ENCODE measurements at regions not wholly inside any gene's neighbourhood (a gene's known extent, or its start where the extent isn't known, plus 50 kb on each side); places are given as distances from the start of the nearest gene placed in this dataset.

DNA sequence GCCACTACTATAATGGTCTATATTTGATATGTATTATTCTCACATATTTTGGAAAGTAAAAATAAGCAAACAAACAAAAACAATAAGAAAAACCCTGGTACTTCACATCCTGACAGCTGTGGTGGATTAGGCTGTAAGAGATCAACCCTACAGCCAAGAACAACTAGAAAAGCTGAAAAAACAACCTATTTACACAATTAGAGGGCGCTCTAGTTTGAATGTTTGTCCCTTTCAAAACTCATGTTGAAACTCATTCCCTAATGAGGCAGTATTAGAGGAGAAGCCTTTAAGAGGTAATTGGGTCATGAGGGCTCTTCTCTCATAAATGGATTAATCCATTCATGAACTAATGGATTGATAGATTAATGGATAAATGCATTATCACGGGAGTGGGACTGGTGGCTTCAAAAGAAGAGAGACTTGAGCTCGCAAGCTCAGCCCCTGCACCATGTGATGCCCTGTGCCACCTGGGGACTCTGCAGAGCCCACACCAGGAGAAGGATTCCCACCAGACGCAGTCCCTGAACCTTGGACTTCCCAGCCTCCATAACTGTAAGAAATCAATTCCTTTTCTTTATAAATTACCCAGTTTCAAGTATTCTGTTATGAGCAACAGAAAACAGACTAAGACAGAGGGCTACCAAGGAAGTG lies 733.9 kb upstream of the ARGLU1 start:
- no peaks in the 10 kb centered on the region for H3K4me1 Mint-ChIP-seq
- H3K27me3 Mint-ChIP-seq: no peaks in the 10 kb centered on the region
- H3K27ac Mint-ChIP-seq: no peak overlapping the region
- no peak for DNase-seq
- CTCF ChIA-PET: no interaction called here
- H3K9me3 Mint-ChIP-seq: peaks cover 3% of the 10 kb centered on the region
- H3K36me3 Mint-ChIP-seq: no peaks in the 10 kb centered on the region
- H3K4me3 Mint-ChIP-seq: no peak overlapping the region

DNA sequence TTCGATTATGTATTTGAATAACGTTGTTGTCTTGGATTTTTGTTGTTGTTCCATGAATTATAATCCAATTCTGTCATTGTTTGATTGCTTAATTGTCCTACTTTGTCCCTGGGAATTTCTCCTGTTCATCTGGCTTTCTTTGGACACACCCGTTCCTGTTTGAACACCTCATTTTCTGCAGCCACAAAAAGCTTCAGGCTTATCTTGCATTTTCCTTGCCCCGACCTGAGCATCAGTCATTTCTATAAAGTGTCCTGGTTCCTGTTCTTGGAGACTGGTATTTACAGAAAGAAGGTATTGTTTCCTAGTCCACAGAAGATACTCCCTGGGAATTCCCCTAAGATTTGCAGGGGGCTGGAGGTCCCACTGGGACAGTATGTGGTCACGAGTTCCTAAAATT lies 731.8 kb upstream of the ARGLU1 start:
- no peak overlapping the region for H3K4me3 Mint-ChIP-seq
- no peaks in the 10 kb centered on the region for H3K36me3 Mint-ChIP-seq
- no peaks in the 10 kb centered on the region for H3K4me1 Mint-ChIP-seq
- CTCF ChIA-PET: no interaction called here
- no peak overlapping the region for H3K27ac Mint-ChIP-seq
- no peak for DNase-seq
- no peaks in the 10 kb centered on the region for H3K27me3 Mint-ChIP-seq
- peaks cover 10% of the 10 kb centered on the region for H3K9me3 Mint-ChIP-seq

DNA sequence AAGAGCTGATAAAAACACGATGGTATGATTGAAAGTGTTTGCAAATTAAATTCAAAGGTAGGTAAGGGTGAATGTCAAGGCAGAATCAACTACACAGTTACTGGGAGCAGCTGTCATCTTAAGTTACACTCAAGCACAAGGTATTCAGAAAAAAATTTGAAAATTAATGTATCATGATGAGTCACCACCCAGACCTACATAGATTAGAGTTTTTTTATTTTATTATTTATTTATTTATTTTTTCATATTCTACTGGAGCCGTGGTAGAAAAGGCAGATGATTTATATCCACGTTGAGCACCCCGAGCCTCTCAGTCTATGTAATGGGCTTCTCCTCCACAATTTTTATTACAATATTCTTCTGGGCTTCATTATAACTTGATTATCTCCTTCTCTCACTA lies 728.9 kb upstream of the ARGLU1 start:
- CTCF ChIA-PET: no interaction called here
- H3K36me3 Mint-ChIP-seq: no peaks in the 10 kb centered on the region
- H3K9me3 Mint-ChIP-seq: peaks cover 11% of the 10 kb centered on the region
- no peaks in the 10 kb centered on the region for H3K27me3 Mint-ChIP-seq
- H3K27ac Mint-ChIP-seq: no peak overlapping the region
- H3K4me1 Mint-ChIP-seq: no peaks in the 10 kb centered on the region
- no peak overlapping the region for H3K4me3 Mint-ChIP-seq
- no peak for DNase-seq

DNA sequence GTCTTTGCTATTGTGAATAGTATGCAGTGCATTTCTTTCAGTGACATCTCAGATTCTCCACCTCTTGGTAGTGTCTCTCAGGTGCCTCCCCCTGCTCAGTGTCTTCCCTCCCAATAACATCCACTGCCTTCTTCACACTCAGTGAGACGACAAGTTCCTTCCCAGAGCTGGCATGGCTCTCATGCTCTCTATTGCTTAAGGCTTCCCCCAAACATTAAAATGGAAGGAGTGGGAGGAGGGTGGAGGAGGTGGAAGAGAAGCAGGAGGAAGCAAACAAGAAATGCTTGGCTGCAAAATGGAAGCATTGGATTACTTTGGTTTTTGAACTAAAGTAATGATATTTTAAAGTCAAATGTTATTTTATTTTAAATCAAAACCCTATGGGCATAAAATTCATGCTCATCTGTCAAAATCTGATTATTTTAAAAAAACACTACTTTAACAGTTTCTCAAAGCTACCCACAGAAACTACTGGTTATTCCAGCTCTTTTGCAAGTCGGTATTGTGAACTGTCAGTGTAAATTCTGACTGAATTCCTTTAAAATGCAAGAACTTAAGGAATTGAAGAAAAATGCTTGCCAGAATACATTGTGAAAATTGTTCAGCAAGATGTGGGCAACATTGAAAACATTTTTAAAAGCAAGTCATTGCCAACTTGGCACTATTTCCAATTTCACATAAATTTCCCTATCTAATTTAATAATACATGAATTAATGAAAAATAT lies 727.6 kb upstream of the ARGLU1 start:
- CTCF ChIA-PET: no interaction called here
- Mint-ChIP-seq H3K36me3 (no peaks in the 10 kb centered on the region), H3K4me1 (no peaks in the 10 kb centered on the region), H3K27me3 (no peaks in the 10 kb centered on the region), H3K9me3 (peaks cover 11% of the 10 kb centered on the region), H3K4me3 (no peak overlapping the region), H3K27ac (no peak overlapping the region)
- no peak for DNase-seq

DNA sequence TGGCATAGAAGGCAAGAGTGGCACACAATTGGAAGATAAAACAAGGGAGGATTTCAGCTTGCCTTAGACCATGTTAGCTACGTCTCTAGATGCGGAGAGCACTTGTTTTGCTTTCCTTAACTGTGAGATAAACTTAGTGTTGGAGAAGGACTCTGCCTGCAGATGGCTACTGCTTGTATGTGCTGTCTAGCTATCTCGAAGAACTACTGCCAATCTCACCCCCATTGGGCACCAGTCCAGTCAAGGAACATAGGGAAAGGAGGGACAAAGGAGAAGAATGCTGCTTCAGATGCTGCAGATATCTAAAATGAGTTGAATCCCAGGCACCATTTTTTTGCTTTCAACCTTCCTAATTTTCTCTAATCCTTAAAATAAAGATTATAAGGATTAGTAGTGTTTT lies 726.0 kb upstream of the ARGLU1 start:
- no peak overlapping the region for H3K27ac Mint-ChIP-seq
- peaks cover 12% of the 10 kb centered on the region for H3K9me3 Mint-ChIP-seq
- CTCF ChIA-PET: no interaction called here
- H3K27me3 Mint-ChIP-seq: no peaks in the 10 kb centered on the region
- H3K36me3 Mint-ChIP-seq: no peaks in the 10 kb centered on the region
- no peak overlapping the region for H3K4me3 Mint-ChIP-seq
- DNase-seq: no peak
- H3K4me1 Mint-ChIP-seq: no peaks in the 10 kb centered on the region

DNA sequence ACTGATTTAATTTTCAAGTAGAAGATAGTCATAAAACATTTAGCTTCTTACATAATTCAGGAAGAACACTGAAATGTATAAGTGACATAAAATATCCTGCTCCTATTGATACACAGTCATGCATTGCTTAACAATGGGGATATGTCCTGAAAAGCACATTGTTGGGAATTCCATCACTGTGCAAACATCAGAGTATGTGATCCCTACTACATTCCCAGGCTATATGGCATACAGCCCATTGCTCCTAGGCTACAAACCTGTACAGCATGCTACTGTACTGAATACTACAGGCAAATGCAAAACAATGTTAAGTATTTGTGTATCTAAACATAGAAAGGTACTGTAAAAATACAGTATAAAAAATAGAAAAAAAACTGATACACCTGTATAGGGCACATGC lies 723.9 kb upstream of the ARGLU1 start:
- no peaks in the 10 kb centered on the region for H3K4me1 Mint-ChIP-seq
- H3K9me3 Mint-ChIP-seq: peaks cover 14% of the 10 kb centered on the region
- no peak overlapping the region for H3K27ac Mint-ChIP-seq
- H3K27me3 Mint-ChIP-seq: no peaks in the 10 kb centered on the region
- DNase-seq: no peak
- H3K36me3 Mint-ChIP-seq: no peaks in the 10 kb centered on the region
- CTCF ChIA-PET: no interaction called here
- H3K4me3 Mint-ChIP-seq: no peak overlapping the region

DNA sequence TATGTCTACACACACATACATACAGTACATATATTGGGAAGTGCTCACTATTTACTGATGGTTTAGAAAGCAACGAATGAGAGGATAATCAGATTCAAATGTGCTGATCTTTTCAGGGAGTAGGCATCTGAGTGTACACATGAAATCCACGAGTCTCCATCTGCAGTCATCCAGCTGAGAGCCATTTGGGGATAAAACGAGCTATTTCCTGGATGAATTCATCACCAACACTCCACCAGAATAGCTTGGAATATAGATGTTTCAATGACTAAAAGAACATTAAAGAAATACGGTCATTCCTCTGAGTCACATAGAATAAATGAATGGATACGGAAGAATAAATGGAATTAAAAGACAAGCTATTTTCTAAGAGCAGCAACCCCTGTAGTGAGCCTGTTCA lies 721.6 kb upstream of the ARGLU1 start:
- Mint-ChIP-seq H3K27me3 (no peaks in the 10 kb centered on the region), H3K4me1 (no peaks in the 10 kb centered on the region), H3K4me3 (no peak overlapping the region), H3K9me3 (peaks cover 7% of the 10 kb centered on the region), H3K36me3 (no peaks in the 10 kb centered on the region), H3K27ac (no peak overlapping the region)
- CTCF ChIA-PET: no interaction called here
- no peak for DNase-seq

DNA sequence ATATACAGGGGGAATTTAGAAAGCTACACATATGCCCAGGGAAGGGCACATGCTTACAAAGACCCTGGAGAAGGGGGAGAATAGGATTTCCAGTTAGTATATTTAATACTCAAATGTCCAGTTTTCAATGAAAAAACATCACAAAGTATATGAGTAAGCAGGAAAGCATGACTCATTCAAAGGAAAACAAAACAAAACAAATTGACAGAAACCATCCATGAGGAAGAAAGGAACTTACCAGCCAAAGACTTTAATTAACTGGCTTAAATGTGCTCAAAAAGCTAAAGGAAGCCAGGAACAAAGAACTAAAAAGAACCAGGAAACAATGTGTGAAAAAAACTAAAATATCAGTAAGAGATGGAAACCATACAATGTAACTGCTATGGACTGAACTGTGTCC lies 716.2 kb upstream of the ARGLU1 start:
- Mint-ChIP-seq H3K4me1 (no peaks in the 10 kb centered on the region), H3K27ac (no peak overlapping the region), H3K4me3 (no peak overlapping the region), H3K27me3 (no peaks in the 10 kb centered on the region), H3K9me3 (peaks cover 7% of the 10 kb centered on the region), H3K36me3 (no peaks in the 10 kb centered on the region)
- DNase-seq: no peak
- CTCF ChIA-PET: no interaction called here

DNA sequence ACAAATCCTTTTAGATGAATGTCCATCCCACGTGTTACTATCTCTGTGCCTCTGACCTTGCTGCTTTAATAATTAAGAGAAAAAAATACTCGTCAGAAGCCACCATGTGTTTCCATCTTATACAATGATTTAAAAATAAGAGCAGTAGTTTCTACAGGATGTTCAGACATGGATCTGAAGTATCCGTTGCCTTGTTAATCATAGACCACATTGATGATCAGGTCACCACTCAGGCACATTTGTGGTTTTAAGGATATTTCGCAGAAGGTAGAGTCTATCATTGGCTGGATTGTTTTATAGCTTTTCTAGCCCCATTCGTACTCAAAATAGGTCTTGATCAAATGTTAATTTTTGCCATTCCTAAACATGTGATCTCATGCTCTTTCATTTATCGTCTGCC lies 710.0 kb upstream of the ARGLU1 start:
- no peaks in the 10 kb centered on the region for H3K27me3 Mint-ChIP-seq
- DNase-seq: no peak
- CTCF ChIA-PET: no interaction called here
- H3K36me3 Mint-ChIP-seq: no peaks in the 10 kb centered on the region
- H3K4me3 Mint-ChIP-seq: no peak overlapping the region
- H3K9me3 Mint-ChIP-seq: no peaks in the 10 kb centered on the region
- H3K27ac Mint-ChIP-seq: no peak overlapping the region
- no peaks in the 10 kb centered on the region for H3K4me1 Mint-ChIP-seq

DNA sequence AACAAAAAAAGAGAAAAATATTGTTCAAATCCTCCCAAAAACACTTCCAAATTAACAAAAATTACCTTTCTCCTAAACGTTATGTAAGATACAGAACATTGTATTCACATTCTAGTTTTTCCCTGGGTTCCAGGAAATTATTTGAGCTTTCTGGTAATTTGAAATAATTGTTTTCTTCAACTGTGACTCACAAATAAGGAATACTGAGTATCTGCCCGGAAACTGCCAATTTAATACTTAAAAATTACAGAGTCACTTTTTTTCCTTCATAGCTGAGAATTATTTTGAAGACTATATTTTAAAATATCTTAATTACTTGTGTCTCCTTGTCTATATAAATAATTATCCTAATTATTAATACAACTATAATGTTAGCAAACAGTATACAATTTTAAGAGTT lies 709.0 kb upstream of the ARGLU1 start:
- Mint-ChIP-seq H3K27ac (no peak overlapping the region), H3K4me3 (no peak overlapping the region), H3K36me3 (no peaks in the 10 kb centered on the region), H3K4me1 (no peaks in the 10 kb centered on the region), H3K27me3 (no peaks in the 10 kb centered on the region), H3K9me3 (no peaks in the 10 kb centered on the region)
- no peak for DNase-seq
- CTCF ChIA-PET: no interaction called here

DNA sequence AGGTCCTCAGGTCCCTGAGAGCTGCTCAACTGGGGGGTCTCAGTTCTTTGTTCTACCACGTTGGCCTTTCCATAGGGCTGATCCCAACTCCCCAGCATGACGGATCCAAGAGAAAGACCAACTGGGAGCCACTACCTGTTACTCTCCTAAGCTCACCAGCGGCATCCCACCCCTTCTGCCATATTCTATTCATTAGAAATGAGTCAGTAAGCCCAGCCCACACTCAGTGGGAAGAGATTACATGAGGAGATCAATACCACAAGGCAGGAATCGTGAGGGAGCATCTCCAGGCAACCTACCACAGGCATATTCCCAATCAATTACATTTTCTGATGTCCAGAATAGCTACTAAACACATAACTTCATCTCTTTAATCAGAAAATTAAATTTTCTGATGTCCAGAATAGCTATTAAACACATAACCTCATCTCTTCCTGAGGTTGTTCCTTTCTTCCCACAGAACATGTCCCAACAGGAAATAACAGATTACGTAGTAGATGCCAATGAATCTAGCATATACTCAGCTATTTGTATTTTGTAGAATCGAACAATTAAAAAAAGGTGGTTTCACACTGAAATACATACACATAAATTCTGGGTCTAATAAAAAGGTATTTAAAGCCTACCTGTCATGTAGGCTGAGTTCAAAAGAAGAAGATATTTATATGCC lies 708.1 kb upstream of the ARGLU1 start:
- H3K27me3 Mint-ChIP-seq: no peaks in the 10 kb centered on the region
- DNase-seq: no peak
- H3K9me3 Mint-ChIP-seq: peaks cover 1% of the 10 kb centered on the region
- H3K27ac Mint-ChIP-seq: no peak overlapping the region
- no peak overlapping the region for H3K4me3 Mint-ChIP-seq
- CTCF ChIA-PET: no interaction called here
- no peaks in the 10 kb centered on the region for H3K4me1 Mint-ChIP-seq
- no peaks in the 10 kb centered on the region for H3K36me3 Mint-ChIP-seq

DNA sequence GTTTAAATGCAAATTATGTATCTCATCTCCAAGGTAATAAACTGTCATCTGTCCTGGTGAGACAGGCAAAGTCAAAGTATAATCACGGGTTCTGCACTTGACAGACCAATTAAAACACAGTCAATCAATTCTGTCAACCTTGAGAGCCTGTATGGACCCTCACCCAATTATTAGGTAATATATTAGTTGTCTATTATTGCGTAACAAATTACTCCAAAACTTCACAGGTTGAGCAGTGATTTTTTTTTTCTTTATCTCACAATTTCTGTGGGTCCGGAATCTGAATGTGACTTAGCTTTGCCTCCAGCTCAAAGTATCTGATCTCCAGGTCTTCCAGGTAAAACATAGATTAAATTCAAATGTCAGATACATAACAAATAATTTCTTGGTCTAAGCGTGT lies 707.4 kb upstream of the ARGLU1 start:
- peaks cover 2% of the 10 kb centered on the region for H3K9me3 Mint-ChIP-seq
- CTCF ChIA-PET: no interaction called here
- no peak overlapping the region for H3K4me3 Mint-ChIP-seq
- DNase-seq: no peak
- no peaks in the 10 kb centered on the region for H3K36me3 Mint-ChIP-seq
- no peak overlapping the region for H3K27ac Mint-ChIP-seq
- H3K27me3 Mint-ChIP-seq: no peaks in the 10 kb centered on the region
- H3K4me1 Mint-ChIP-seq: no peaks in the 10 kb centered on the region

DNA sequence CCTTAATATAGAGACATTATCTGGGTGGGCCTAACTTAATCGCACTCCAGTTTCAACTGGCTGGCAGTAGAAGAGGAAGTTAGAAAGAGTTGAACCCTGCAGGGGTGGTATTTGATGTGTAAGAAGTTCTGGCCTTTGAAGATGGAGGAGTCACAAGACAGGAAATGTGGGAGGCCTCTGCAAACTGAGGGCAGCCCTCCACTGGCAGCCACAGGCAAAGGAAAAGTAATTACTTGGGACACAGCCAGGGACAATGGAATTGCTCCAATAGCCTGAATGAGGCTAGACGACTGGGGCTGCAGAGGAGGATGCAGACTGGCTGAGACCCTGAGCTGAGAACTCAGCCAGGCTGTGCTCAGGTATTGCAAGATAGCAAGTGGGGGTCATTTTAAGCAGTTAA lies 703.3 kb upstream of the ARGLU1 start:
- CTCF ChIA-PET: no interaction called here
- DNase-seq: no peak
- H3K36me3 Mint-ChIP-seq: no peaks in the 10 kb centered on the region
- no peaks in the 10 kb centered on the region for H3K4me1 Mint-ChIP-seq
- no peaks in the 10 kb centered on the region for H3K27me3 Mint-ChIP-seq
- peaks cover 8% of the 10 kb centered on the region for H3K9me3 Mint-ChIP-seq
- H3K4me3 Mint-ChIP-seq: no peak overlapping the region
- no peak overlapping the region for H3K27ac Mint-ChIP-seq

DNA sequence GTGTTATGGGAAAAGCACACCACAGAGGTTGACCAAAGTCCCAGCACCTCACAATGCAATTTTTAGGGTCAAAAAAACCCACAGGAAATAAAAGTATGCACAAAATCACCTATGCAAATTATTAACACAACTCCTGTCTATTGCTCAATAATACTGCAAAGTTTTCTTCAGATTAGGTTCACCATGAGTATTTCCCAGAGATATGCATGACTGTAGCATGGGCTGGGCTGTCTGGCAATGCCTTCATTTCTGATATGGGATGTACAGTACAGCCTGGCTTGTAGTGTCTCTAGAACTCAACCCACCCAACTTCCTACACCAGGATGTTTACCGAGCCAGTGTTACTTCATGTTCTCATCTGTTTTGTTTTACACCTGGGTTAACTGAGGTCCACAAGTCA lies 698.7 kb upstream of the ARGLU1 start:
- peaks cover 8% of the 10 kb centered on the region for H3K9me3 Mint-ChIP-seq
- no peaks in the 10 kb centered on the region for H3K27me3 Mint-ChIP-seq
- CTCF ChIA-PET: no interaction called here
- H3K27ac Mint-ChIP-seq: no peak overlapping the region
- H3K4me3 Mint-ChIP-seq: no peak overlapping the region
- H3K4me1 Mint-ChIP-seq: no peaks in the 10 kb centered on the region
- H3K36me3 Mint-ChIP-seq: no peaks in the 10 kb centered on the region
- no peak for DNase-seq

DNA sequence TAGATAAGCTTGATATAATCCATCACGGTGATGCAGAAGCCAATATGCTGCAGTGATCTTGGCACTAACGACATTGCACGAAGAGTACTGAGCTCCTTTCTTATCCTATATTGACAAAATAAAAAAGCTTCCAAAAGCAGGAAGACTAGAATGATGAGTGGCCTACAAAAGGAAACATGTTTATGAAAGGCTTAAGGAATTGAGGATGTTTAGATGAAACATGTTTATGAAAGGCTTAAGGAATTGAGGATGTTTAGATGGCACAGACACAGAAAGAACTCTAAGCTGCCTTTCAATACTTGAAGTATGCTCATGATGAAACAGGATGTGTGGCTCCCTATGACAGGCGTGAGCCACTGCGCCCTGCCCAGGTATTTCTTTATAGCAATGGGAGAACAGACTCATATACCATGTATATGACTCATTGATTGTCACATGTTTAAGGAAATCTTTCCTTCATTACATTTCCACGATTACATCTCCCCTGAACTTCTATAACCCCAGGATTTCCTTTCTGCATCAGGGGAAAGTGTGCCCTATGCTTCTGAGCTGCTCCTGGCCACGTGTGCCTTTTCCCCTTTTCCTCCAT lies 690.8 kb upstream of the ARGLU1 start:
- Mint-ChIP-seq H3K9me3 (no peaks in the 10 kb centered on the region), H3K27me3 (no peaks in the 10 kb centered on the region), H3K27ac (no peak overlapping the region), H3K4me3 (no peak overlapping the region), H3K36me3 (no peaks in the 10 kb centered on the region), H3K4me1 (no peaks in the 10 kb centered on the region)
- DNase-seq: no peak
- CTCF ChIA-PET: no interaction called here
